ENCODE measurements at regions not wholly inside any gene's neighbourhood (a gene's known extent, or its start where the extent isn't known, plus 50 kb on each side); places are given as distances from the start of the nearest gene placed in this dataset.

- Histone ChIP-seq H3K9me3 (ENCODE audit: low read depth, low read length) (no peaks in the 10 kb centered on the region), H3K27ac (no peak overlapping the region), H3K9ac (ENCODE audit: insufficient read length) (no peak overlapping the region), H3K36me3 (ENCODE audit: insufficient read depth, low read length) (no peaks in the 10 kb centered on the region), H3K4me3 (no peak overlapping the region)
- no peak for DNase-seq (ENCODE audit: low read depth, low spot score)
- TF ChIP-seq POLR2AphosphoS5 (IDR thresholded peaks at IDR 0.05; ENCODE audit: borderline replicate concordance, low read depth, low read length) (no peak), FOXP2 (optimal IDR thresholded peaks at IDR 0.05; ENCODE audit: control extremely low read depth, extremely low read length, insufficient read depth) (no peak), EZH2 (IDR thresholded peaks at IDR 0.05) (no peak)
These were observed 68.1 kb downstream of the UCHL1 start for GRCh38 chr4:41324861-41325260.

GRCh38 chr4:41325901-41326300, 69.2 kb downstream of the UCHL1 start:
- Histone ChIP-seq H3K9me3 (ENCODE audit: low read depth, low read length) (no peaks in the 10 kb centered on the region), H3K4me3 (0 out of 2 replicates have a peak overlapping the region, but pooled peaks have one; percentile 10), H3K36me3 (ENCODE audit: insufficient read depth, low read length) (no peaks in the 10 kb centered on the region), H3K9ac (ENCODE audit: insufficient read length) (no peak overlapping the region), H3K27ac (peak overlapping the region; percentile 68)
- DNase-seq (ENCODE audit: low read depth, low spot score), result no peak
- TF ChIP-seq POLR2AphosphoS5 (IDR thresholded peaks at IDR 0.05; ENCODE audit: borderline replicate concordance, low read depth, low read length), result no peak
- no peak for TF ChIP-seq FOXP2 (optimal IDR thresholded peaks at IDR 0.05; ENCODE audit: control extremely low read depth, extremely low read length, insufficient read depth)
- no peak for TF ChIP-seq EZH2 (IDR thresholded peaks at IDR 0.05)

DNA sequence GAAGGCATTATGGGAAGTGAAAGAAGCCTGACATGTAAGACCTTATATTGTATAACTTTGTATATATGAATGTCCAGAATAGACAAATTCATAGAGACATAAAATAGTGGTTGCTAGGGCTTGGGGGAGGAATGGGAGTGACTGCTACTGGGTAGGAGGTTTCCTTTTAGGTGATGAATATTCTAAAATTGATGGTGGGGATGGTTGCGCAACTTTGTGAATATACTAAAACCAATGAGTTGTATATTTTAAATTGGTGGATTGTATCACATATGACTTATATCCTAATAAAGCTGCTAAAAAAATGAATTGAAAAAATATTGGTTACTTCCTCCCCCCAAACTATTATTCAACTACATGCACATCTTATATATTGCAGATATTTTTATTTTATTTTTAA, 70.0 kb downstream of the UCHL1 start:
- DNase-seq (ENCODE audit: low read depth, low spot score), result no peak
- Histone ChIP-seq H3K9ac (ENCODE audit: insufficient read length) (no peak overlapping the region), H3K27ac (no peak overlapping the region), H3K36me3 (ENCODE audit: insufficient read depth, low read length) (no peaks in the 10 kb centered on the region), H3K9me3 (ENCODE audit: low read depth, low read length) (no peaks in the 10 kb centered on the region), H3K4me3 (no peak overlapping the region)
- TF ChIP-seq EZH2 (IDR thresholded peaks at IDR 0.05) (no peak), FOXP2 (optimal IDR thresholded peaks at IDR 0.05; ENCODE audit: control extremely low read depth, extremely low read length, insufficient read depth) (no peak), POLR2AphosphoS5 (IDR thresholded peaks at IDR 0.05; ENCODE audit: borderline replicate concordance, low read depth, low read length) (no peak)

GRCh38 chr4:41327770-41328169, 71.0 kb downstream of the UCHL1 start:
- DNase-seq (ENCODE audit: low read depth, low spot score), result no peak

DNA sequence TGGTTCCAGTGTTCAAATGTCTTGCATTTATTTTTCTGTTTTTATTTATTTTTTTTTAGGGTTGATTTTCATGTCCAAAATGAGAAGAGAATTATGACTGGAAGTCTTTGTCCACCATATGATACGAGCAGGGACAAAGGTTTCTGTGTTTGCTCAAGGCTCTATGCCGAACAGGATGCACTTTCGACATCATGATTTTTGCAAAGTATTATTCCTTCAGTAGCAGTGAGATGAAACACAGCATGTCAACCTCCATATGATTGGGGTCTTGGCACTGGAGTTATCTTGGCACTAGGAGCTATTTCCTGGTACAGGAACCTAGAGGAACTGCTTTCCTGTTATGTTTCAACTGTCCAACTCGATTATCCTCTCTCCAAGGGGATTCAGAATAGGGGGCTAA, 72.6 kb downstream of the UCHL1 start:
- Histone ChIP-seq H3K9ac (ENCODE audit: insufficient read length) (no peak overlapping the region), H3K36me3 (ENCODE audit: insufficient read depth, low read length) (no peaks in the 10 kb centered on the region), H3K9me3 (ENCODE audit: low read depth, low read length) (no peaks in the 10 kb centered on the region), H3K27ac (no peak overlapping the region), H3K4me3 (no peak overlapping the region)
- TF ChIP-seq EZH2 (IDR thresholded peaks at IDR 0.05) (no peak), FOXP2 (optimal IDR thresholded peaks at IDR 0.05; ENCODE audit: control extremely low read depth, extremely low read length, insufficient read depth) (no peak), POLR2AphosphoS5 (IDR thresholded peaks at IDR 0.05; ENCODE audit: borderline replicate concordance, low read depth, low read length) (no peak)
- DNase-seq (ENCODE audit: low read depth, low spot score), result no peak

More at GRCh38 chr4:41327770-41328169, 71.0 kb downstream of the UCHL1 start:
- H3K36me3 ChIP-seq (ENCODE audit: insufficient read depth, low read length), result no peaks in the 10 kb centered on the region
- no peak overlapping the region for H3K9ac ChIP-seq (ENCODE audit: insufficient read length)
- no peak overlapping the region for H3K4me3 ChIP-seq
- TF ChIP-seq EZH2 (IDR thresholded peaks at IDR 0.05) (no peak), FOXP2 (optimal IDR thresholded peaks at IDR 0.05; ENCODE audit: control extremely low read depth, extremely low read length, insufficient read depth) (no peak), POLR2AphosphoS5 (IDR thresholded peaks at IDR 0.05; ENCODE audit: borderline replicate concordance, low read depth, low read length) (no peak)
- no peak overlapping the region for H3K27ac ChIP-seq
- no peaks in the 10 kb centered on the region for H3K9me3 ChIP-seq (ENCODE audit: low read depth, low read length)

DNA sequence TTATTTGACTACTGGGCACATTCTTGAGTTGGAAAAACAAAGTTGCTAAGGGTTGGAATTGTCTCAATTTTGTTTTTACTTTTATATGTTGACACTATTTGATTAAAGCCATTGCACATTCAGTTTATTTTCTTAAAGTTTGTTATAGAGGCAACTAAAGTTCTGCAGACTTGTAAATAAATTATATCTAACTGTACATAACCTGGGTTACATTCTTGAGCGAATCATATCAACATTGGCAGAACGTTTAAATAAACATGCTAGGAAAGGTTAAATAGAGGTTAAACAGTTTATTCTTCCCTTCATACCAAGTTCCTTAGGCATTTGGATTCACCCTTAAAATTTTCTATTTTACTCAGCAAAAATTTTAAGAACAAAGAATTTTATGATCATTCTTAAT, 74.5 kb downstream of the UCHL1 start:
- no peak for TF ChIP-seq FOXP2 (optimal IDR thresholded peaks at IDR 0.05; ENCODE audit: control extremely low read depth, extremely low read length, insufficient read depth)
- no peak for TF ChIP-seq POLR2AphosphoS5 (IDR thresholded peaks at IDR 0.05; ENCODE audit: borderline replicate concordance, low read depth, low read length)
- Histone ChIP-seq H3K9ac (ENCODE audit: insufficient read length) (no peak overlapping the region), H3K27ac (no peak overlapping the region), H3K9me3 (ENCODE audit: low read depth, low read length) (no peaks in the 10 kb centered on the region), H3K4me3 (no peak overlapping the region), H3K36me3 (ENCODE audit: insufficient read depth, low read length) (no peaks in the 10 kb centered on the region)
- DNase-seq (ENCODE audit: low read depth, low spot score), result no peak

DNA sequence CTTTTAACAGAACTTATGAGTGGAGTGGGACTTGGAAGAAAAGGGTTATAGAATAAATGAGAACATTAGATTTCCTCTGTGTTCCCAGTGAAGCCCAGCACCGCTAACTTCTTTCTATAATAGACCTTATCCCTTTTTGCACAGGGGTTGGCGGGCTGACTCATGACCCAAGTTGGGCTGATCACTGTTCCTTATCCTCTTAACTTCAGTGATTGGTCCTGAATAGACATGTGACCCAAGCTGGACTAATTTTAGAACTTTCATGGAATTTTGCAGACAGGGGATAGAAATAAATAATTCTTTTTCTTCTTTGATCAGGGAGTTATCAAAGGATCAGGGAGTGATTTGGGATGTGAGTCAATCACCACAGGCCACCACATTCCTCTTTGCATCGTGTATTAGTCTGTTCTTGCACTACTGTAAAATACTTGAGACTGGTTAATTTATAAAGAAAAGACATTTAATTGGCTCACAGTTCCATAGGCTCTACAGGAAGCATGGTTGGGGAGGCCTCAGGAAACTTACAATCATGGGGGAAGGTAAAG, 75.9 kb downstream of the UCHL1 start:
- DNase-seq (ENCODE audit: low read depth, low spot score), result no peak
- Histone ChIP-seq H3K27ac (no peak overlapping the region), H3K4me3 (no peak overlapping the region), H3K9ac (ENCODE audit: insufficient read length) (no peak overlapping the region), H3K36me3 (ENCODE audit: insufficient read depth, low read length) (no peaks in the 10 kb centered on the region), H3K9me3 (ENCODE audit: low read depth, low read length) (no peaks in the 10 kb centered on the region)
- TF ChIP-seq EZH2 (IDR thresholded peaks at IDR 0.05) (no peak), POLR2AphosphoS5 (IDR thresholded peaks at IDR 0.05; ENCODE audit: borderline replicate concordance, low read depth, low read length) (no peak), FOXP2 (optimal IDR thresholded peaks at IDR 0.05; ENCODE audit: control extremely low read depth, extremely low read length, insufficient read depth) (no peak)

DNA sequence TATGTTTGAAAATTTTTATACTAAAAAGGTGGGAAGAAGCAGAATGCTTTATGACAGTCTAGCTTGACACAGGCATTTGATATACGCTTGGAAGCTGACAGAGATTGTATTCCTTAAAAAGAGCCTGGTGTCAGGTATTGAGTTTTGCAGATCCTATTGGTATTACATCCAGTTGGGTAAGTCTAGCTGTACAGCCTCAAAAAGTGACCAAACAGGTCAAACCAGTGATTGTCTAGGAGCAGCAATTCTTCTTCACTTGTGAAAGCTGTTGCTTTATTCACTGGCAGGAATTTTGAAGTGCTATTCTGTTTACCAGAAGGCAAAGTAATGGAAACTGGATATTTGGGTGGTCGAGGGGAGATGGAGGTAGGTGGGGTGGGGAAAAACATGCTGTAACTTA, 77.5 kb downstream of the UCHL1 start:
- no peak for DNase-seq (ENCODE audit: low read depth, low spot score)
- no peak overlapping the region for H3K27ac ChIP-seq
- H3K4me3 ChIP-seq, result no peak overlapping the region; the same call in 1 of the 2 replicates
- no peaks in the 10 kb centered on the region for H3K9me3 ChIP-seq (ENCODE audit: low read depth, low read length)
- no peaks in the 10 kb centered on the region for H3K36me3 ChIP-seq (ENCODE audit: insufficient read depth, low read length)
- no peak overlapping the region for H3K9ac ChIP-seq (ENCODE audit: insufficient read length)
- TF ChIP-seq POLR2AphosphoS5 (IDR thresholded peaks at IDR 0.05; ENCODE audit: borderline replicate concordance, low read depth, low read length) (no peak), FOXP2 (optimal IDR thresholded peaks at IDR 0.05; ENCODE audit: control extremely low read depth, extremely low read length, insufficient read depth) (no peak), EZH2 (IDR thresholded peaks at IDR 0.05) (no peak)
